COLO668 (cell line): ENCODE measurements at regions not wholly inside any gene's neighbourhood (a gene's known extent, or its start where the extent isn't known, plus 50 kb on each side); places are given as distances from the start of the nearest gene placed in this dataset.

ENCODE experiments used
- DNase-seq: peaks from one replicate; lab custom pipeline; 2025; ENCODE audit not compliant: unreplicated experiment; lab: John Stamatoyannopoulos, UW

DNA sequence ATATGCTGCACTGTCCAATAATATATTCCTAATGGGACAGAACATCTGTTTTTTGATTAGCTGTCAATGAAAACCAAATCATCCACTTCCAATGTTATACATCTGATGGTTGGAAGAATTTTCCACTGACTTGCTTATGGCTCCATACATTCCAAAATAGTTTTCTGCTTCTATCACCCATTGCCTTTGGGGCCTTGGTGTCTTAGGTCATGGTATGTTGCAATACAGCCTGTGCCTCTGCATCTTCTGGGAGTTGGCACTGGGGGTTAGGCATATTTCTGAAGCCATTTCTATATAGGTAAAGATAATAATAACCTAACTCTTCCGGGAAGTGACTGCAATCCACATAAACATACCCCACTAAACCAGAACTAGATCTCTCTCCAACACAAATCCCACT lies 53.2 kb upstream of the NR3C2 start:
- no peak for DNase-seq
